BE2C (cell line): ENCODE measurements at regions not wholly inside any gene's neighbourhood (a gene's known extent, or its start where the extent isn't known, plus 50 kb on each side); places are given as distances from the start of the nearest gene placed in this dataset.

Source experiments
- DNase-seq: peaks from one replicate; pipeline ENCODE4 v3.0.0-alpha.2; 2020
- H3K27me3 ChIP-seq: fragments of 250-450 bp; sonication (Bioruptor Pico); 2 replicates; pipeline ENCODE4 v1.5.1; 2020; ENCODE audit warnings: mild to moderate bottlenecking
- H3K36me3 ChIP-seq: fragments of 250-450 bp; sonication (Bioruptor Pico); 2 replicates; pipeline ENCODE4 v1.5.1; 2020; ENCODE audit warnings: mild to moderate bottlenecking
- H3K4me1 ChIP-seq: fragments of 250-450 bp; sonication (Bioruptor Pico); 2 replicates; pipeline ENCODE4 v1.5.1; 2020
- H3K4me3 ChIP-seq: 2 replicates; pipeline ENCODE4 v1.5.1; 2011; ENCODE audit warnings: low read depth, low read length
- H3K9me3 ChIP-seq: fragments of 250-450 bp; sonication (Bioruptor Pico); 2 replicates; pipeline ENCODE4 v1.5.1; 2020
- CTCF ChIP-seq: IDR thresholded peaks from 2 replicates; pipeline ENCODE4 v1.5.1; 2012; ENCODE audit warnings: mild to moderate bottlenecking, low read depth, low read length

GRCh38 chr9:107177243-107177839 is 105.7 kb upstream of the RAD23B start:
- TF ChIP-seq CTCF, result no peak
- peaks cover 57% of the 10 kb centered on the region for H3K4me1 ChIP-seq
- no peaks in the 10 kb centered on the region for H3K36me3 ChIP-seq
- H3K27me3 ChIP-seq, result no peaks in the 10 kb centered on the region
- H3K4me3 ChIP-seq, result peak overlapping the region; percentile 30
- no peak for DNase-seq
- no peaks in the 10 kb centered on the region for H3K9me3 ChIP-seq

DNA sequence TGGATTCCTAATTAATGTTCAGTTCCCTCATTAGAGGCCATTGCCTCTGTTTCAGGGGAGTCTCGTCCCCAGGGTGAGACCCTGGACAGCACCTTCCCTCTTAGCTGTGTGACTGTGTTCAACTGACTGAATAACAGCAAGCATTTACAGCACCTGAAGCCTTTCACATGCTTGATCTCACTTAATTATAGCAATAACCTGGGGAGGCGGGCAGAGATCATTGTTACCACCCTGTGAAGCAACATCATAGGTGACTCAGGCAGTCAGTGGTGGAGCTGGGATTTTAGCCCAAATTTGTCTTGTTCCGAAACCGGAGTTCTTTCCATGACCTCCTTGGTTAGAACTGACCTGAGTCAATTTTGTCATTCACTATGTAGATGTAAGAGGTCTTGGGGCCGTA is 105.2 kb upstream of the RAD23B start:
- DNase-seq, result no peak
- no peaks in the 10 kb centered on the region for H3K36me3 ChIP-seq
- H3K27me3 ChIP-seq, result no peaks in the 10 kb centered on the region
- no peak for TF ChIP-seq CTCF
- peaks cover 55% of the 10 kb centered on the region for H3K4me1 ChIP-seq
- H3K4me3 ChIP-seq, result no peak overlapping the region
- H3K9me3 ChIP-seq, result no peaks in the 10 kb centered on the region

GRCh38 chr9:107178293-107178692 is 104.8 kb upstream of the RAD23B start:
- H3K4me3 ChIP-seq, result no peak overlapping the region
- DNase-seq, result no peak
- no peaks in the 10 kb centered on the region for H3K27me3 ChIP-seq
- TF ChIP-seq CTCF, result no peak
- peaks cover 55% of the 10 kb centered on the region for H3K4me1 ChIP-seq
- H3K9me3 ChIP-seq, result no peaks in the 10 kb centered on the region
- H3K36me3 ChIP-seq, result no peaks in the 10 kb centered on the region

DNA sequence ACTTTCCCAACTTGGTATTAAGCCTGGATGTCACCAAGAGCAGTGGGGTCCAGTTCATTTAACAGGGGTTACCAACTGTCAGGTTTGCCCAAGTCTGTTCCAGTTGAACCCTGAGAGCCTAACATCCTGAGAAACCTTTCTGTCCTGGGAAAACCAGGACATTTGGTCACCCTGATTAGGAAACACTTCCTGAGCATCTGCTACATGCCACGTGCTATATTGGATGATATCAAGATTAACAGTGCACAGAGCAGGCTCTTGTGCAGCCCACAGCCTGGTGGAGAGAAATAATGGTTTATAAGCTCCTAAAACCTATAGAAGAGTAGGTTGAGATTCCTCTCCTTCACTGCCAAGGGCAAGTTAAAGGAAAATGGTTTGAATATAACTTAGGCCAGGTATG is 102.9 kb upstream of the RAD23B start:
- no peaks in the 10 kb centered on the region for H3K27me3 ChIP-seq
- no peaks in the 10 kb centered on the region for H3K36me3 ChIP-seq
- H3K9me3 ChIP-seq, result no peaks in the 10 kb centered on the region
- peaks cover 55% of the 10 kb centered on the region for H3K4me1 ChIP-seq
- peak; percentile 46 for DNase-seq
- no peak; the same call in 1 of the 2 replicates for TF ChIP-seq CTCF
- no peak overlapping the region for H3K4me3 ChIP-seq

- H3K27me3 ChIP-seq, result no peaks in the 10 kb centered on the region
- H3K4me3 ChIP-seq, result no peak overlapping the region
- H3K9me3 ChIP-seq, result no peaks in the 10 kb centered on the region
- no peaks in the 10 kb centered on the region for H3K36me3 ChIP-seq
- TF ChIP-seq CTCF, result no peak
- no peak for DNase-seq
- H3K4me1 ChIP-seq, result peaks cover 31% of the 10 kb centered on the region
These were observed 99.9 kb upstream of the RAD23B start for GRCh38 chr9:107183176-107183575.

- DNase-seq, result no peak
These were observed 94.7 kb upstream of the RAD23B start for GRCh38 chr9:107188376-107188775.

More at GRCh38 chr9:107188376-107188775, 94.7 kb upstream of the RAD23B start:
- no peaks in the 10 kb centered on the region for H3K36me3 ChIP-seq
- TF ChIP-seq CTCF, result no peak
- H3K4me1 ChIP-seq, result peaks cover 27% of the 10 kb centered on the region
- H3K9me3 ChIP-seq, result no peaks in the 10 kb centered on the region
- H3K4me3 ChIP-seq, result no peak overlapping the region
- H3K27me3 ChIP-seq, result no peaks in the 10 kb centered on the region
